Keratinocyte (primary cell): ENCODE measurements at regions not wholly inside any gene's neighbourhood (a gene's known extent, or its start where the extent isn't known, plus 50 kb on each side); places are given as distances from the start of the nearest gene placed in this dataset.

ENCODE experiments used
- DNase-seq: peaks from one replicate; pipeline ENCODE4 v3.0.0-alpha.2; 2011; ENCODE audit warnings: low read depth, missing footprints, low spot score
- FAIRE-seq: peaks from 2 replicates; lab custom pipeline; 2011; peaks lifted over from hg19 to GRCh38; lab: Jason Lieb, UNC
- H2AFZ ChIP-seq: 2 replicates; pipeline ENCODE4 v1.6.0; 2012; ENCODE audit warnings: low read length, control low read depth, inconsistent platforms; ENCODE audit not compliant: control insufficient read depth
- H3K27ac ChIP-seq: 2 replicates; pipeline ENCODE4 v1.5.1; 2011; ENCODE audit warnings: low read length; ENCODE audit not compliant: control insufficient read depth, insufficient read depth
- H3K27me3 ChIP-seq: 3 replicates; pipeline ENCODE4 v1.6.0; 2011; ENCODE audit warnings: low read length; ENCODE audit not compliant: control insufficient read depth, insufficient read depth; ENCODE audit errors: extremely low read depth
- H3K36me3 ChIP-seq, 2 experiments: 2 replicates in 1 of 2; 3 replicates in 1 of 2; pipeline ENCODE4 v1.5.1; 2011; ENCODE audit warnings: low read length in 2 of 2, mild to moderate bottlenecking in 1 of 2; ENCODE audit not compliant: control insufficient read depth in 2 of 2, insufficient read depth in 2 of 2; ENCODE audit errors: extremely low read depth in 1 of 2
- H3K4me1 ChIP-seq: 3 replicates; pipeline ENCODE4 v1.5.1; 2011; ENCODE audit warnings: low read length; ENCODE audit not compliant: control insufficient read depth, insufficient read depth; ENCODE audit errors: extremely low read depth
- H3K4me2 ChIP-seq: 3 replicates; pipeline ENCODE4 v1.6.0; 2011; ENCODE audit warnings: low read depth, low read length; ENCODE audit not compliant: control insufficient read depth, insufficient read depth; ENCODE audit errors: extremely low read depth
- H3K4me3 ChIP-seq, 3 experiments: fragments of 200-600 bp in 1 of 3; sonication (generic) in 1 of 3; 2 replicates in 2 of 3; 3 replicates in 1 of 3; pipeline ENCODE4 v1.5.1; 2011 to 2016; ENCODE audit warnings: low read length in 3 of 3, mild to moderate bottlenecking in 3 of 3, control low read depth in 2 of 3, inconsistent platforms in 1 of 3, low read depth in 1 of 3, mixed read lengths in 1 of 3, mixed run types in 1 of 3, moderate library complexity in 1 of 3; ENCODE audit not compliant: control insufficient read depth in 2 of 3, insufficient read depth in 2 of 3; ENCODE audit errors: extremely low read depth in 1 of 3
- H3K79me2 ChIP-seq: 2 replicates; pipeline ENCODE4 v1.6.0; 2012; ENCODE audit warnings: low read length; ENCODE audit not compliant: control insufficient read depth, insufficient read depth
- H3K9ac ChIP-seq: 3 replicates; pipeline ENCODE4 v1.6.0; 2011; ENCODE audit warnings: low read length; ENCODE audit not compliant: control insufficient read depth, insufficient read depth; ENCODE audit errors: extremely low read depth
- H3K9me1 ChIP-seq: 3 replicates; pipeline ENCODE4 v1.6.0; 2011; ENCODE audit warnings: low read length; ENCODE audit not compliant: control insufficient read depth, insufficient read depth; ENCODE audit errors: extremely low read depth
- H3K9me3 ChIP-seq: 2 replicates; pipeline ENCODE4 v1.5.1; 2012; ENCODE audit warnings: low read depth, low read length; ENCODE audit not compliant: control insufficient read depth
- H4K20me1 ChIP-seq: 3 replicates; pipeline ENCODE4 v1.6.0; 2011; ENCODE audit warnings: low read length; ENCODE audit not compliant: control insufficient read depth, insufficient read depth; ENCODE audit errors: extremely low read depth
- CTCF ChIP-seq, 3 experiments: IDR thresholded peaks in 1 of 3; conservative IDR thresholded peaks in 1 of 3; optimal IDR thresholded peaks in 1 of 3; 2 replicates in 2 of 3; 3 replicates in 1 of 3; pipeline versions ENCODE3 to v1.5.1; 2011; ENCODE audit warnings: low read length in 3 of 3, mild to moderate bottlenecking in 3 of 3, moderate library complexity in 2 of 3, control low read depth in 1 of 3, inconsistent platforms in 1 of 3; ENCODE audit not compliant: insufficient read depth in 2 of 3; ENCODE audit errors: extremely low read depth in 1 of 3
- EZH2 ChIP-seq: IDR thresholded peaks from one replicate; pipeline ENCODE4 v1.6.1; 2012; ENCODE audit warnings: inconsistent platforms, mild to moderate bottlenecking, low read length, moderate library complexity
- dilution Hi-C: fragments of 300-500 bp; cut with MboI; formaldehyde crosslinking; loops from one replicate; pipeline ENCODE4 v1.7.0; 2020; ENCODE audit warnings: low sequenced_read_pairs; ENCODE audit not compliant: extremely low pct_ligation_motif_present

GRCh38 chr6:102494808-102495207, 1101.3 kb downstream of the GRIK2 start:
- no peak overlapping the region for H3K4me2 ChIP-seq
- DNase-seq = no peak
- FAIRE-seq = no peak
- no peaks in the 10 kb centered on the region for H3K27me3 ChIP-seq
- H4K20me1 ChIP-seq = no peaks in the 10 kb centered on the region
- no peak overlapping the region for H2AFZ ChIP-seq
- H3K4me1 ChIP-seq = no peaks in the 10 kb centered on the region
- H3K27ac ChIP-seq = no peak overlapping the region
- H3K9me1 ChIP-seq = no peaks in the 10 kb centered on the region
- no peaks in the 10 kb centered on the region for H3K79me2 ChIP-seq
- H3K4me3 ChIP-seq = no peak overlapping the region
- no peaks in the 10 kb centered on the region for H3K9me3 ChIP-seq
- H3K9ac ChIP-seq = no peak overlapping the region
- no peaks in the 10 kb centered on the region for H3K36me3 ChIP-seq
- TF ChIP-seq CTCF (optimal IDR thresholded peaks at IDR 0.05 in 1 of 3, IDR thresholded peaks at IDR 0.05 in 1 of 3, conservative IDR thresholded peaks at IDR 0.05 in 1 of 3; ENCODE audit: extremely low read depth in 1 of 3, insufficient read depth in 2 of 3, low read length in 3 of 3) (no peak), EZH2 (no peak)
- dilution Hi-C loops = no loop called here

GRCh38 chr6:102493485-102493884, 1100.0 kb downstream of the GRIK2 start:
- DNase-seq (no peak), FAIRE-seq (no peak)
- Histone ChIP-seq H3K9ac (no peak overlapping the region), H4K20me1 (no peaks in the 10 kb centered on the region), H3K79me2 (no peaks in the 10 kb centered on the region), H3K27ac (no peak overlapping the region), H3K27me3 (no peaks in the 10 kb centered on the region), H2AFZ (no peak overlapping the region), H3K4me1 (no peaks in the 10 kb centered on the region), H3K4me2 (no peak overlapping the region), H3K4me3 (no peak overlapping the region), H3K9me1 (no peaks in the 10 kb centered on the region), H3K9me3 (no peaks in the 10 kb centered on the region), H3K36me3 (no peaks in the 10 kb centered on the region)
- TF ChIP-seq CTCF (optimal IDR thresholded peaks at IDR 0.05 in 1 of 3, IDR thresholded peaks at IDR 0.05 in 1 of 3, conservative IDR thresholded peaks at IDR 0.05 in 1 of 3; ENCODE audit: extremely low read depth in 1 of 3, insufficient read depth in 2 of 3, low read length in 3 of 3) (no peak), EZH2 (no peak)
- dilution Hi-C loops = no loop called here
